ENCODE measurements at regions not wholly inside any gene's neighbourhood (a gene's known extent, or its start where the extent isn't known, plus 50 kb on each side); places are given as distances from the start of the nearest gene placed in this dataset.

GRCh38 chr2:23123686-23124085, 261.3 kb upstream of the KLHL29 start:
- TF ChIP-seq SUZ12 (IDR thresholded peaks at IDR 0.05) (no peak), FOXA1 (IDR thresholded peaks at IDR 0.05) (no peak), PKNOX1 (IDR thresholded peaks at IDR 0.05) (no peak), TARDBP (IDR thresholded peaks at IDR 0.05) (no peak), BHLHE40 (IDR thresholded peaks at IDR 0.05; ENCODE audit: borderline replicate concordance) (no peak), ELF4 (IDR thresholded peaks at IDR 0.05) (no peak)
